SK-MEL-5 (cell line): ENCODE measurements at regions not wholly inside any gene's neighbourhood (a gene's known extent, or its start where the extent isn't known, plus 50 kb on each side); places are given as distances from the start of the nearest gene placed in this dataset.

Experiments used
- DNase-seq: peaks from one replicate; pipeline ENCODE4 v3.0.0-alpha.2; 2016; ENCODE audit warnings: low read depth, low spot score
- in situ Hi-C: cut with HindIII; loops from 2 replicates; pipeline ENCODE4 v1.10.0; 2016; ENCODE audit warnings: low sequenced_read_pairs, high pct_unique_total_duplicates, low pct_unique_long_range_greater_than_20kb

GRCh38 chr16:50946606-50947005 lies 204.5 kb downstream of the SALL1 start:
- no peak for DNase-seq
- in situ Hi-C loops = no loop called here

- in situ Hi-C loops = no loop called here
- DNase-seq = no peak
These were observed 204.2 kb downstream of the CYLD start for GRCh38 chr16:50946098-50946497.

GRCh38 chr16:50945171-50945570 lies 203.3 kb downstream of the CYLD start:
- DNase-seq = no peak
- in situ Hi-C loops = no loop called here

- in situ Hi-C loops = no loop called here
- no peak for DNase-seq
These were observed 202.6 kb downstream of the CYLD start for GRCh38 chr16:50944436-50944835.

- no peak for DNase-seq
- in situ Hi-C loops = no loop called here
These were observed 202.1 kb downstream of the CYLD start for GRCh38 chr16:50944033-50944432.

- in situ Hi-C loops = no loop called here
- no peak for DNase-seq
These were observed 200.3 kb downstream of the CYLD start for GRCh38 chr16:50942143-50942542.

GRCh38 chr16:50941681-50942080 lies 199.8 kb downstream of the CYLD start:
- no peak for DNase-seq
- in situ Hi-C loops = no loop called here

GRCh38 chr16:50940275-50940854 lies 198.5 kb downstream of the CYLD start:
- DNase-seq = no peak
- in situ Hi-C loops = no loop called here

- in situ Hi-C loops = no loop called here
- no peak for DNase-seq
These were observed 197.5 kb downstream of the CYLD start for GRCh38 chr16:50939356-50939755.

- in situ Hi-C loops = no loop called here
- no peak for DNase-seq
These were observed 197.0 kb downstream of the CYLD start for GRCh38 chr16:50938932-50939331.

- no peak for DNase-seq
- in situ Hi-C loops = no loop called here
These were observed 191.4 kb downstream of the CYLD start for GRCh38 chr16:50933262-50933661.

- no peak for DNase-seq
- in situ Hi-C loops = no loop called here
These were observed 190.6 kb downstream of the CYLD start for GRCh38 chr16:50932348-50932935.

GRCh38 chr16:50928065-50928464 lies 186.2 kb downstream of the CYLD start:
- in situ Hi-C loops = no loop called here
- DNase-seq = no peak

GRCh38 chr16:50925758-50926357 lies 184.0 kb downstream of the CYLD start:
- in situ Hi-C loops = no loop called here
- no peak for DNase-seq

GRCh38 chr16:50924759-50925545 lies 183.1 kb downstream of the CYLD start:
- no peak for DNase-seq
- in situ Hi-C loops = no loop called here

- in situ Hi-C loops = no loop called here
These were observed 176.2 kb downstream of the CYLD start for GRCh38 chr16:50917950-50918703.

GRCh38 chr16:50916040-50916439 lies 174.2 kb downstream of the CYLD start:
- DNase-seq = no peak
- in situ Hi-C loops = no loop called here

More at GRCh38 chr16:50917950-50918703, 176.2 kb downstream of the CYLD start:
- DNase-seq = no peak

GRCh38 chr16:50915120-50915519 lies 173.2 kb downstream of the CYLD start:
- DNase-seq = no peak
- in situ Hi-C loops = no loop called here
